ENCODE measurements at regions not wholly inside any gene's neighbourhood (a gene's known extent, or its start where the extent isn't known, plus 50 kb on each side); places are given as distances from the start of the nearest gene placed in this dataset.

- TF ChIP-seq CTCF (conservative IDR thresholded peaks at IDR 0.05), result no peak
- TF ChIP-seq EZH2 (IDR thresholded peaks at IDR 0.05; ENCODE audit: low read depth), result no peak
- H3K27me3 ChIP-seq (ENCODE audit: insufficient read depth, low read depth), result no peaks in the 10 kb centered on the region
- H3F3A ChIP-seq (ENCODE audit: insufficient read depth, low read depth), result no peaks in the 10 kb centered on the region
- ChIA-PET POLR2A (ENCODE audit: unreplicated experiment) (no interaction called here), CTCF (no interaction called here)
- H3K4me1 ChIP-seq (replicated peaks; ENCODE audit: insufficient read depth), result no peaks in the 10 kb centered on the region
- no peak overlapping the region for H2AFZ ChIP-seq
- H3K4me2 ChIP-seq, result no peak overlapping the region
- no peak overlapping the region for H3K4me3 ChIP-seq
- H4K20me1 ChIP-seq (ENCODE audit: insufficient read depth), result no peaks in the 10 kb centered on the region
- no peaks in the 10 kb centered on the region for H3K9me3 ChIP-seq (ENCODE audit: insufficient read depth, low read depth)
- no peaks in the 10 kb centered on the region for H3K9me2 ChIP-seq (ENCODE audit: insufficient read depth)
- H3K79me2 ChIP-seq (ENCODE audit: low read depth), result no peaks in the 10 kb centered on the region
- DNase-seq, result no peak
- no peaks in the 10 kb centered on the region for H3K36me3 ChIP-seq (ENCODE audit: low read depth)
- intact Hi-C loops (cut with micrococcal nuclease; ENCODE audit: unreplicated experiment), result no loop called here
- no TSS peak for BruUV-seq (replicated peaks)
- H3K27ac ChIP-seq, result no peak overlapping the region
These were observed 140.5 kb upstream of the SRRM4 start for GRCh38 chr12:118840878-118841277.

DNA sequence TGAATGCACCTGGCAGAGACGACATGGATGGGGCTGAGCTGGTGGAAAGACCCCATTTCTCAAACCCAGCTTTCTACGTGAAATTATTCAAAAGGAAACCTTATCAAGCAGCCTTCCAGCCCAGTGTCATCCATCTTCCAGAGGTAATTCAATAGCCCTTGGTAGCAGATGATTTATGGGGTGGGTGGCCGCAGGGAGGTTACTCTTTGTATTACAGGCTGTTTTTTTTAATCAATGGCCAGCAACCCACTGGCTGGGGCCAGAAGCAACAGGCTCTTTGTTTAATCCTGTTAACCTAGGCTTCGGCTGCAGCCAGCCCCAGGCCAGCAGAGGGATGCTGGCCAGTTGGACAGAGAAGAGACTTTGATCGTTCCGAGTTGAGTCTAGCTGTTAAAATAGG is 139.8 kb upstream of the SRRM4 start:
- no TSS peak for BruUV-seq (replicated peaks)
- Histone ChIP-seq H3K4me2 (no peak overlapping the region), H3K27me3 (ENCODE audit: insufficient read depth, low read depth) (no peaks in the 10 kb centered on the region), H3K36me3 (ENCODE audit: low read depth) (no peaks in the 10 kb centered on the region), H3K27ac (no peak overlapping the region), H3K79me2 (ENCODE audit: low read depth) (no peaks in the 10 kb centered on the region), H2AFZ (no peak overlapping the region), H3K9me2 (ENCODE audit: insufficient read depth) (no peaks in the 10 kb centered on the region), H3K4me3 (no peak overlapping the region), H3K9me3 (ENCODE audit: insufficient read depth, low read depth) (no peaks in the 10 kb centered on the region), H3F3A (ENCODE audit: insufficient read depth, low read depth) (no peaks in the 10 kb centered on the region), H3K4me1 (replicated peaks; ENCODE audit: insufficient read depth) (no peaks in the 10 kb centered on the region), H4K20me1 (ENCODE audit: insufficient read depth) (no peaks in the 10 kb centered on the region)
- ChIA-PET POLR2A (ENCODE audit: unreplicated experiment) (no interaction called here), CTCF (no interaction called here)
- TF ChIP-seq EZH2 (IDR thresholded peaks at IDR 0.05; ENCODE audit: low read depth) (no peak), CTCF (conservative IDR thresholded peaks at IDR 0.05) (no peak)
- intact Hi-C loops (cut with micrococcal nuclease; ENCODE audit: unreplicated experiment), result no loop called here
- DNase-seq, result no peak

DNA sequence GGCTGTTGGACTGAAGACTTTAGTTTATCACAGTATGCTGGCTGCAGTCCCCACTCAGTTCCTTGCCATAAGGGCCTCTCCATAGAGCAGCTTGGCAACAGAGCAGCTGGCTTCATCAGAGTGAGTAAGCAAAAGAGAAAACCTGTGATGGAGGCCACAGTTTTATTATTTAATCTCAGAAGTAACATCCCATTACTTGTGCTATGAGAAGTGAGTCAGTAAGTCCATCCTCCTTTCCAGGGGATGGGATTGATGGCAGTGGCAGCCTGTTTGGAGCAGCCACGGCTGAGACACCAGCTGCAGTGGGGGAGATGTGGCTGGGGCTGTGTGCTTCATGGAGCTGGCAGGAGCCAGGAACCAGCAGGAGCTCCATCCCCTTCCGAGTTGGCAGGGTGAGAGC is 138.5 kb upstream of the SRRM4 start:
- BruUV-seq (replicated peaks), result no TSS peak
- DNase-seq, result no peak
- intact Hi-C loops (cut with micrococcal nuclease; ENCODE audit: unreplicated experiment), result no loop called here
- Histone ChIP-seq H3K4me1 (replicated peaks; ENCODE audit: insufficient read depth) (no peaks in the 10 kb centered on the region), H3K4me2 (no peak overlapping the region), H3K4me3 (no peak overlapping the region), H3F3A (ENCODE audit: insufficient read depth, low read depth) (no peaks in the 10 kb centered on the region), H2AFZ (no peak overlapping the region), H3K9me2 (ENCODE audit: insufficient read depth) (no peaks in the 10 kb centered on the region), H3K79me2 (ENCODE audit: low read depth) (no peaks in the 10 kb centered on the region), H3K27ac (no peak overlapping the region), H4K20me1 (ENCODE audit: insufficient read depth) (no peaks in the 10 kb centered on the region), H3K27me3 (ENCODE audit: insufficient read depth, low read depth) (no peaks in the 10 kb centered on the region), H3K36me3 (ENCODE audit: low read depth) (no peaks in the 10 kb centered on the region), H3K9me3 (ENCODE audit: insufficient read depth, low read depth) (no peaks in the 10 kb centered on the region)
- ChIA-PET CTCF (no interaction called here), POLR2A (ENCODE audit: unreplicated experiment) (no interaction called here)
- no peak for TF ChIP-seq EZH2 (IDR thresholded peaks at IDR 0.05; ENCODE audit: low read depth)

DNA sequence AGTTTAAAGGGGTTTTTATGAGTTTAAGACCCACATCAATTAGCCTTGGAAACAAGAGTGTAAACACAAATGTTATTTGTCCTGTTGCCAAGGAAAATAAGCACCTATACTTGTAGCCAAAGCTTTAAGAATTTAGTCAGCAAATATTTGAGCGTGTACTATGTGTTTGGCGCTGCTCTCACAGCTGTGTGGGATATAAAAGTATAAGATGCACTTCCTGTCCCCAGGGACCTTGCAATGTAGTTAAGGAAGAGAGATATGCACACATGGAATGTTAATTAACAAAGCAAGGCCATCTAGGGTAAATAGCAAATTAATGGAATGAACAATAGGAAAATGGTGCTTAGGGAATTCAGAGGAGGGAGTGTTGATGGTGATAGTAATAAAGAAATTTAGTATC is 134.9 kb upstream of the SRRM4 start:
- POLR2A ChIA-PET (ENCODE audit: unreplicated experiment), result no interaction called here
- Histone ChIP-seq H3K27ac (no peak overlapping the region), H3K4me1 (replicated peaks; ENCODE audit: insufficient read depth) (no peaks in the 10 kb centered on the region), H3K4me3 (no peak overlapping the region), H3K9me3 (ENCODE audit: insufficient read depth, low read depth) (no peaks in the 10 kb centered on the region), H3K79me2 (ENCODE audit: low read depth) (no peaks in the 10 kb centered on the region), H3F3A (ENCODE audit: insufficient read depth, low read depth) (no peaks in the 10 kb centered on the region), H4K20me1 (ENCODE audit: insufficient read depth) (no peaks in the 10 kb centered on the region), H3K9me2 (ENCODE audit: insufficient read depth) (no peaks in the 10 kb centered on the region), H3K36me3 (ENCODE audit: low read depth) (no peaks in the 10 kb centered on the region), H3K27me3 (ENCODE audit: insufficient read depth, low read depth) (no peaks in the 10 kb centered on the region), H3K4me2 (no peak overlapping the region), H2AFZ (no peak overlapping the region)
- intact Hi-C loops (cut with micrococcal nuclease; ENCODE audit: unreplicated experiment), result no loop called here
- BruUV-seq (replicated peaks), result no TSS peak
- no peak for DNase-seq
- no peak for TF ChIP-seq CTCF (conservative IDR thresholded peaks at IDR 0.05)
- no peak for TF ChIP-seq EZH2 (IDR thresholded peaks at IDR 0.05; ENCODE audit: low read depth)
- CTCF ChIA-PET, result no interaction called here

Data from PC-9 (cell line).